Esophagus squamous epithelium (tissue), 5 donors: ENCODE measurements at regions not wholly inside any gene's neighbourhood (a gene's known extent, or its start where the extent isn't known, plus 50 kb on each side); places are given as distances from the start of the nearest gene placed in this dataset.
"Not testable (repeated sequence)": the region's sequence is repeated elsewhere in the genome, so short reads cannot be mapped to it uniquely, and the experiment has no call there.

ENCODE experiments used
- DNase-seq: peaks from one replicate; lab custom pipeline; 2025; lab: John Stamatoyannopoulos, UW
- H3K27ac ChIP-seq, 4 donors: fragments of 200-600 bp; sonication (generic); one replicate each; pipeline ENCODE4 v1.5.1; 2016 to 2019; ENCODE audit warnings: mild to moderate bottlenecking in 1 of 4
- H3K27me3 ChIP-seq, 4 donors: fragments of 200-600 bp; sonication (generic); 1 replicate in 3 of 4; 2 replicates in 1 of 4; pipeline versions ENCODE4 v1.5.1 to v1.6.0; 2017 to 2021; ENCODE audit warnings: antibody characterized with exemption in 1 of 4
- H3K36me3 ChIP-seq, 3 donors: fragments of 200-600 bp; sonication (generic); one replicate each; pipeline ENCODE4 v1.5.1; 2016 to 2019
- H3K4me1 ChIP-seq, 3 donors: fragments of 200-600 bp; sonication (generic); one replicate each; pipeline ENCODE4 v1.5.1; 2017 to 2019
- H3K4me3 ChIP-seq, 4 donors: fragments of 200-600 bp; sonication (generic); 1 replicate in 3 of 4; 2 replicates in 1 of 4; pipeline ENCODE4 v1.5.1; 2016 to 2019; ENCODE audit warnings: mild to moderate bottlenecking in 2 of 4, moderate library complexity in 1 of 4
- H3K9me3 ChIP-seq, 3 donors: fragments of 200-600 bp; sonication (generic); one replicate each; pipeline ENCODE4 v1.5.1; 2016 to 2019
- POLR2A ChIP-seq, 4 donors: fragments of 450-650 bp; IDR thresholded peaks; one replicate each; pipeline ENCODE4 v1.6.1; 2017; ENCODE audit warnings: antibody characterized with exemption in 4 of 4, mild to moderate bottlenecking in 4 of 4, moderate library complexity in 3 of 4
- WGBS, 2 donors: methylation state at CpG; one replicate each; pipeline ENCODE4 v1.1.5; 2018; 5-methylcytosine and 5-hydroxymethylcytosine counted together
- intact Hi-C: fragments of 100-400 bp; cut with DNase I; formaldehyde crosslinking; loops from one replicate; pipeline ENCODE4 v1.15.0; 2022
- TF ChIP-seq, protein P1 (sequence below), 6 experiments: fragments of 450-650 bp in 4 of 6; fragments of 200-600 bp in 2 of 6; sonication (generic) in 2 of 6; IDR thresholded peaks; one replicate each; pipeline ENCODE4 v1.5.1; 2016 to 2019; ENCODE audit warnings: antibody characterized with exemption in 6 of 6, mild to moderate bottlenecking in 4 of 6, moderate library complexity in 4 of 6
- donor health status: DM: yes; HTN: yes; CAD: no.

DNA sequence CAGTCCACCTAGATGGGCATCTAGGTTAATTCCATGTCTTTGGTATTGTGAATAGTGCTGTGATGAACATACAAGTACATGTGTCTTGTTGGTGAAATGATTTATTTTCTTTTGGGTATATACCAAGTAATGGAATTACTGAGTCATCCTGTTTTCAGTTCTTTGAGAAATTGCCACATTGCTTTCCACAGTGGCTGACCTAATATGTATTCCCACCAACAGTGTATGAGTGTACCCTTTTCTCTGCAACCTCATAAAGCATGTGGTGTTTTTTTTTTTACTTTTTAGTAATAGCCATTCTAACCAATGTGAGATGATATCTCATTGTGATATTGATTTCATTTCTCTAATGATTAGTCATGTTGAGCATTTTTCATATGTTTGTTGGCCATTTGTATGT is 86.0 kb upstream of the NDN start:
- Histone ChIP-seq H3K36me3 (no peaks in the 10 kb centered on the region), H3K9me3 (no peaks in the 10 kb centered on the region), H3K27ac (no peak overlapping the region), H3K4me1 (no peaks in the 10 kb centered on the region), H3K27me3 (no peaks in the 10 kb centered on the region), H3K4me3 (no peak overlapping the region)
- intact Hi-C loops: no loop called here
- no peak for DNase-seq
- TF ChIP-seq POLR2A (IDR thresholded peaks at IDR 0.05): no peak
- TF ChIP-seq, protein P1, sequence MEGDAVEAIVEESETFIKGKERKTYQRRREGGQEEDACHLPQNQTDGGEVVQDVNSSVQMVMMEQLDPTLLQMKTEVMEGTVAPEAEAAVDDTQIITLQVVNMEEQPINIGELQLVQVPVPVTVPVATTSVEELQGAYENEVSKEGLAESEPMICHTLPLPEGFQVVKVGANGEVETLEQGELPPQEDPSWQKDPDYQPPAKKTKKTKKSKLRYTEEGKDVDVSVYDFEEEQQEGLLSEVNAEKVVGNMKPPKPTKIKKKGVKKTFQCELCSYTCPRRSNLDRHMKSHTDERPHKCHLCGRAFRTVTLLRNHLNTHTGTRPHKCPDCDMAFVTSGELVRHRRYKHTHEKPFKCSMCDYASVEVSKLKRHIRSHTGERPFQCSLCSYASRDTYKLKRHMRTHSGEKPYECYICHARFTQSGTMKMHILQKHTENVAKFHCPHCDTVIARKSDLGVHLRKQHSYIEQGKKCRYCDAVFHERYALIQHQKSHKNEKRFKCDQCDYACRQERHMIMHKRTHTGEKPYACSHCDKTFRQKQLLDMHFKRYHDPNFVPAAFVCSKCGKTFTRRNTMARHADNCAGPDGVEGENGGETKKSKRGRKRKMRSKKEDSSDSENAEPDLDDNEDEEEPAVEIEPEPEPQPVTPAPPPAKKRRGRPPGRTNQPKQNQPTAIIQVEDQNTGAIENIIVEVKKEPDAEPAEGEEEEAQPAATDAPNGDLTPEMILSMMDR (IDR thresholded peaks at IDR 0.05): no peak

DNA sequence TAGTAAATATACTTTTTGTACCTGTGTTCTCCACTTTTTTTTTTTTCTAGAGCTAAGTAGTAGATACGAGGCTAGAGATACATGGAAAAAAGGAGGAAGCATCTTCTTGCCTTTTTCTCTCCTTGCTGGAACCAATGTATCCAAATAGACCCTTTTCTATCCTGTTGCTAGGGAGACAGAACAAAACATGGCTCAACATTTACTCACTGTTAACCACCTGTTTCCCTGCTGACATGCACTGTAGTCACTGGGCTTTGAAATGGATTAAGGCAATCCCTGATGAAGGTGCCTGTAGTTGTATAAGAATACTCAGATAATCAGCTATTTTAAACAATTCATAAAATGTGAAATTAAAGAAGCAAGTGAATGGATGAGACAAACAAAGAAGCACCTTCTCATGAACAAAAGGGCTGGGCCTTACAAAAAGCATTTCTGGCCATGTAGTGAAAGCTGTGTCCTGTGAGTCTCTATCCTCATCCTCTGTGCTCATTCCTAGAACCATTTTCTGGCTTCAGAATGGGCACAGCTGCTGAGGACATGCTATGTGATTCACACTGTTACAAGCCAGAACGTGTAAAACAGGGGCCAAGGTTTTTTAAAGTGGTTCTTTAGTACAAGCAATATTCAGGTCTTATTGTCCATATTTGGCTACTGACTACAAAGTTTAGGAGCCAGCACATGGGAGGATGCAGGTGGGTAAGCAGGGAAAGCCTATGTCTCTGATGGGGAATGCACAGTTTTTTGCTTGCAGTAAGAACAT is 100.4 kb upstream of the NDN start:
- Histone ChIP-seq H3K27ac (no peak overlapping the region), H3K36me3 (no peaks in the 10 kb centered on the region), H3K27me3 (no peaks in the 10 kb centered on the region), H3K4me3 (no peak overlapping the region), H3K4me1 (no peaks in the 10 kb centered on the region), H3K9me3 (no peaks in the 10 kb centered on the region)
- WGBS, 2 donors: 5 to 12% methylated on average over 2 of the region's 2 CpGs
- TF ChIP-seq, protein P1 (IDR thresholded peaks at IDR 0.05): no peak
- no peak for TF ChIP-seq POLR2A (IDR thresholded peaks at IDR 0.05)
- intact Hi-C loops: no loop called here
- no peak for DNase-seq

DNA sequence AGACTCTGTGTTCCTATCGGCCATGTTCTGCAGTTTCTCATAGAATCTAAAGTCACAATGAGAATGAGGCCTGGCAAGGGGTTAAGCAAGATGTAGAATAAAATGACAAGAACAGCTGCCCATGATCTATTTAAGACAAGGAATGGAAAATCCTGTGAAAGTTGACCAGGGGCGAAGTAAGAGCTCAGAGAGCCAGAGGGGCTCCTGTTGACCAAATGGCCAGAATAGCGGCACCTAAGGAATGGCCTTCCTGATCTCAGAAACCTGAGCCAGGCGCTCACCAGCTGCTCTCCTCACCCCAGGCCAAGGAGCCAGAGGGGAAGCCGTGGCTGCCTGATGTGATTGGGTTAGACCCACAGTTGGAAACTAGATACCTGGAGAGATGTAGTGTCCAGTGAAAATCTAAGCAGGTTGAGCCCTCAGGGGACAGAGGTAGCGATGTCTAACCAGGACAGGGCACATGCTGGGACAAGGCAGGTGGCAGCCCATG is 106.1 kb upstream of the NDN start:
- no peaks in the 10 kb centered on the region for H3K27me3 ChIP-seq
- no peak overlapping the region for H3K27ac ChIP-seq
- peaks cover 0 to 6% (median 0%) of the 10 kb centered on the region in 3 donors for H3K9me3 ChIP-seq
- TF ChIP-seq POLR2A (IDR thresholded peaks at IDR 0.05): no peak
- TF ChIP-seq, protein P1 (IDR thresholded peaks at IDR 0.05): no peak
- intact Hi-C loops: no loop called here
- no peak overlapping the region for H3K4me3 ChIP-seq
- 61 to 65% methylated on average over 6 of the region's 6 CpGs for WGBS, 2 donors
- DNase-seq: no peak
- H3K36me3 ChIP-seq: no peaks in the 10 kb centered on the region
- H3K4me1 ChIP-seq: no peaks in the 10 kb centered on the region

DNA sequence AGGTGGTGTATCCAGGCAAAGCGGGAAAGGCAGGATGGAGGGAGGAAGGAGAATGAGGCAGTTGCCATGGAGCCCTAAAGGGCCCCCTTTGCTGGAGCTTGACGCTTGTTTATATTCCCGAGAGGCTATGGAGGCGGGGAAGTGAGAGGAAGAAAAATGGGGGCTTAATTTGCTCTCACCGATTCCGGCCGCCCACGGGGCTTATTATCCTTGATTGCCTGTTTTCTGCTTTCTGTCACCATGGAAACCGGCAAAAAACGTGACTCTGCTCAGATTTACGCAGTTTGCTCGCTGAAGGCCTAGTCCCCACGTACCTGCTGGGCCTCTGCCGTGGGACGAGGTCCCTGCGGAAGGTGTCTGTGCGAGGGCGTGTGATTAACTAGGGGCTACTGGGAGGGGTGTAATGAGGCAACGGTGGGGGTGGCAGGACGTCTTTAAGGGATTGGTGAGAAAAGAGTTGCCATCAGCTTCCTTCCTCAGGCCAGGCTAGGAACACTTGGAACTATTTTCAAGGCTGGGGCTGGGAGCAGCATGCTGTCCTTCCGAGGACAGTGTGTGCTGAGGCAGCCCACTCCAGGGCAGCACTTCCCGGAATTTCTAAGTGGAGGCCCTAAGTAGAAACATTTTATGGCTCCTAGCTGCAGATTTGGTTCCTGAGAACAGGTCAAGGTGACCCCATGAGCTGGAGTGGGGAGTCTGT is 110.8 kb upstream of the NDN start:
- 55 to 62% methylated on average over 18 to 21 of the region's 22 CpGs for WGBS, 2 donors
- Histone ChIP-seq H3K4me3 (no peak overlapping the region), H3K4me1 (no peaks in the 10 kb centered on the region), H3K9me3 (peaks cover 0 to 6% (median 0%) of the 10 kb centered on the region in 3 donors), H3K36me3 (no peaks in the 10 kb centered on the region), H3K27ac (no peak overlapping the region), H3K27me3 (no peaks in the 10 kb centered on the region)
- no peak for DNase-seq
- TF ChIP-seq, protein P1 (IDR thresholded peaks at IDR 0.05): no peak
- no peak for TF ChIP-seq POLR2A (IDR thresholded peaks at IDR 0.05)
- intact Hi-C loops: no loop called here

DNA sequence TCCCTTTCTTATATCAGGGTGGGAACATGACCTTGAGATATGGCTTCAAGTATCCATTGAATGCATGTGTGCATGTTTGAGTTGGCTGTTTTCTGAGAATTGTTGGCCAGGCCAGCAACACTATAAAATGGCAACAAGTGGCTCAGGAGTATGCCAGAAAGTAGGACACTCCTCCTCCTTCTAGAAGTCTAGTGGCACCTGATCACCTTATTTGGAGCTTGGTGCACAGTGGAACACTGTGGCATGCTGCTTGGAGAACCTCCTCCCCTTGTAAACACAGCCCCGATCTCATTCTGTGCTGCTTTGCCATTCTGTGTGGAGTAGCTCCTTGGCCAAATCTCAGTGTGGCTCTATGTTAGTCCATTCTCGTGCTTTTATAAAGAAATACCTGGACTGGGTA is 114.8 kb upstream of the NDN start:
- no peaks in the 10 kb centered on the region for H3K4me1 ChIP-seq
- H3K27ac ChIP-seq: no peak overlapping the region
- WGBS, 2 donors: 64 to 80% methylated on average over 1 to 2 of the region's 2 CpGs
- no peaks in the 10 kb centered on the region for H3K27me3 ChIP-seq
- H3K9me3 ChIP-seq: no peaks in the 10 kb centered on the region
- no peak overlapping the region for H3K4me3 ChIP-seq
- DNase-seq: no peak
- TF ChIP-seq POLR2A (IDR thresholded peaks at IDR 0.05): no peak
- TF ChIP-seq, protein P1 (IDR thresholded peaks at IDR 0.05): no peak
- no peaks in the 10 kb centered on the region for H3K36me3 ChIP-seq
- intact Hi-C loops: no loop called here

DNA sequence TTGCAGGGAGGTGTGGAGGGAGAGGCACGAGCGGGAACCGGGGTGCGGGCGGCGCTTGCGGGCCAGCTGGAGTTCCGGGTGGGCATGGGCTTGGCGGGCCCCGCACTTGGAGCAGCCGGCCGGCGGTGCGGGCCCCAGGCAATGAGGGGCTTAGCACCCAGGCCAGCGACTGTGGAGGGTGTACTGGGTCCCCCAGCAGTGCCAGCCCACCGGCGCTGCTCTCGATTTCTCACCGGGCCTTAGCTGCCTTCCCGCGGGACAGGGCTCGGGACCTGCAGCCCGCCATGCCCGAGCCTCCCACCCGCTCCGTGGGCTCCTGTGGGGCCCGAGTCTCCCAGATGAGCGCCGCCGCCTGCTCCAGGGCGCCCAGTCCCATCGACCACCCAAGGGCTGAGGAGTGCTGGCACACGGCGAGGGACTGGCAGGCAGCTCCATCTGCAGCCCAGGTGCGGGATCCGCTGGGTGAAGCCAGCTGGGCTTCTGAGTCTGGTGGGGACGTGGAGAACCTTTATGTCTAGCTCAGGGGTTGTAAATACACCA is 115.9 kb upstream of the NDN start:
- no CpG with 5 or more reads among the region's 37 CpGs for WGBS, 2 donors
- intact Hi-C loops, DNase-seq: not testable (repeated sequence)

More for the DNA sequence above, 115.9 kb upstream of the NDN start:
- H3K9me3 ChIP-seq, H3K4me3 ChIP-seq, H3K4me1 ChIP-seq, H3K27ac ChIP-seq, H3K36me3 ChIP-seq, H3K27me3 ChIP-seq: not testable (repeated sequence)
